Ishikawa (cell line): ENCODE measurements at regions not wholly inside any gene's neighbourhood (a gene's known extent, or its start where the extent isn't known, plus 50 kb on each side); places are given as distances from the start of the nearest gene placed in this dataset.

Experiments
- CEBPB ChIP-seq: IDR thresholded peaks from 2 replicates; pipeline ENCODE4 v1.6.1; 2012
- CREB1 ChIP-seq: IDR thresholded peaks from 2 replicates; pipeline ENCODE4 v1.6.1; 2012; ENCODE audit warnings: low read depth
- EGR1 ChIP-seq: IDR thresholded peaks from 2 replicates; pipeline ENCODE4 v1.6.1; 2012
- EP300 ChIP-seq: IDR thresholded peaks from 2 replicates; pipeline ENCODE4 v1.6.1; 2012; ENCODE audit warnings: borderline replicate concordance
- FOXM1 ChIP-seq: IDR thresholded peaks from 2 replicates; pipeline ENCODE4 v1.6.1; 2012; ENCODE audit warnings: low read depth, borderline replicate concordance
- NFIC ChIP-seq: IDR thresholded peaks from 2 replicates; pipeline ENCODE4 v1.6.1; 2012
- RAD21 ChIP-seq: IDR thresholded peaks from 2 replicates; pipeline ENCODE4 v1.6.1; 2012; ENCODE audit warnings: low read depth
- TAF1 ChIP-seq: IDR thresholded peaks from 2 replicates; pipeline ENCODE4 v1.6.1; 2012; ENCODE audit warnings: low read depth, mild to moderate bottlenecking
- TCF12 ChIP-seq: IDR thresholded peaks from 2 replicates; pipeline ENCODE4 v1.6.1; 2012; ENCODE audit warnings: low read depth
- TEAD4 ChIP-seq: IDR thresholded peaks from 2 replicates; pipeline ENCODE4 v1.6.1; 2012
- YY1 ChIP-seq: IDR thresholded peaks from 2 replicates; pipeline ENCODE4 v1.6.1; 2012; ENCODE audit warnings: low read depth
- ZBTB7A ChIP-seq: IDR thresholded peaks from 2 replicates; pipeline ENCODE4 v1.6.1; 2012; ENCODE audit warnings: low read depth
- TF ChIP-seq, protein P1 (sequence below): IDR thresholded peaks from 2 replicates; pipeline ENCODE4 v1.6.1; 2012
- TF ChIP-seq, protein P2 (sequence below): IDR thresholded peaks from 2 replicates; pipeline ENCODE4 v1.6.1; 2012; ENCODE audit warnings: low read depth, mild to moderate bottlenecking
- TF ChIP-seq, protein P3 (sequence below): IDR thresholded peaks from 2 replicates; pipeline ENCODE4 v1.6.1; 2012

DNA sequence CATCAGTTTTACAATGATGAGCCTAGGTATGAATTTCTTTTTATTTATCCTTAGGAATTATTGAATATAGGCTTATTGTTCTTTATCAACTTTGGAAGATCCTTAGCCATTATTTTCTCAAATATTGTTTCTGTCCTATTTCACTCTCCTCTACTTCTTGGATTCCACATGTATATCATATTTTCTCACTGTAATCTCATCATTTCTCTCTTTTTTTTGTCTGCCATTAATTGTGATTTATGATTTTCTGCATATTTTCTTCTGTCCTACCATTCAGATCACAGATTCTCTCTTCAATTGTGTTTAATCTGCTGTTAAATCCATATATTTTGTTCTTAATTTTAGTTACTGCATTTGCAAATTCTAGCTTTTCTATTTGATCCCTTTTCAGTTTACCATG, 139.8 kb downstream of the ARRDC3 start:
- TF ChIP-seq FOXM1 (no peak), EGR1 (no peak), TEAD4 (no peak), TCF12 (no peak), TAF1 (no peak), NFIC (no peak), CEBPB (no peak), CREB1 (no peak), ZBTB7A (no peak), EP300 (no peak), YY1 (no peak), RAD21 (no peak)
- TF ChIP-seq, protein P1, sequence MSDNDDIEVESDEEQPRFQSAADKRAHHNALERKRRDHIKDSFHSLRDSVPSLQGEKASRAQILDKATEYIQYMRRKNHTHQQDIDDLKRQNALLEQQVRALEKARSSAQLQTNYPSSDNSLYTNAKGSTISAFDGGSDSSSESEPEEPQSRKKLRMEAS: no peak
- TF ChIP-seq, protein P2, sequence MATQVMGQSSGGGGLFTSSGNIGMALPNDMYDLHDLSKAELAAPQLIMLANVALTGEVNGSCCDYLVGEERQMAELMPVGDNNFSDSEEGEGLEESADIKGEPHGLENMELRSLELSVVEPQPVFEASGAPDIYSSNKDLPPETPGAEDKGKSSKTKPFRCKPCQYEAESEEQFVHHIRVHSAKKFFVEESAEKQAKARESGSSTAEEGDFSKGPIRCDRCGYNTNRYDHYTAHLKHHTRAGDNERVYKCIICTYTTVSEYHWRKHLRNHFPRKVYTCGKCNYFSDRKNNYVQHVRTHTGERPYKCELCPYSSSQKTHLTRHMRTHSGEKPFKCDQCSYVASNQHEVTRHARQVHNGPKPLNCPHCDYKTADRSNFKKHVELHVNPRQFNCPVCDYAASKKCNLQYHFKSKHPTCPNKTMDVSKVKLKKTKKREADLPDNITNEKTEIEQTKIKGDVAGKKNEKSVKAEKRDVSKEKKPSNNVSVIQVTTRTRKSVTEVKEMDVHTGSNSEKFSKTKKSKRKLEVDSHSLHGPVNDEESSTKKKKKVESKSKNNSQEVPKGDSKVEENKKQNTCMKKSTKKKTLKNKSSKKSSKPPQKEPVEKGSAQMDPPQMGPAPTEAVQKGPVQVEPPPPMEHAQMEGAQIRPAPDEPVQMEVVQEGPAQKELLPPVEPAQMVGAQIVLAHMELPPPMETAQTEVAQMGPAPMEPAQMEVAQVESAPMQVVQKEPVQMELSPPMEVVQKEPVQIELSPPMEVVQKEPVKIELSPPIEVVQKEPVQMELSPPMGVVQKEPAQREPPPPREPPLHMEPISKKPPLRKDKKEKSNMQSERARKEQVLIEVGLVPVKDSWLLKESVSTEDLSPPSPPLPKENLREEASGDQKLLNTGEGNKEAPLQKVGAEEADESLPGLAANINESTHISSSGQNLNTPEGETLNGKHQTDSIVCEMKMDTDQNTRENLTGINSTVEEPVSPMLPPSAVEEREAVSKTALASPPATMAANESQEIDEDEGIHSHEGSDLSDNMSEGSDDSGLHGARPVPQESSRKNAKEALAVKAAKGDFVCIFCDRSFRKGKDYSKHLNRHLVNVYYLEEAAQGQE: no peak
- TF ChIP-seq, protein P3, sequence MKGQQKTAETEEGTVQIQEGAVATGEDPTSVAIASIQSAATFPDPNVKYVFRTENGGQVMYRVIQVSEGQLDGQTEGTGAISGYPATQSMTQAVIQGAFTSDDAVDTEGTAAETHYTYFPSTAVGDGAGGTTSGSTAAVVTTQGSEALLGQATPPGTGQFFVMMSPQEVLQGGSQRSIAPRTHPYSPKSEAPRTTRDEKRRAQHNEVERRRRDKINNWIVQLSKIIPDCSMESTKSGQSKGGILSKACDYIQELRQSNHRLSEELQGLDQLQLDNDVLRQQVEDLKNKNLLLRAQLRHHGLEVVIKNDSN: no peak

DNA sequence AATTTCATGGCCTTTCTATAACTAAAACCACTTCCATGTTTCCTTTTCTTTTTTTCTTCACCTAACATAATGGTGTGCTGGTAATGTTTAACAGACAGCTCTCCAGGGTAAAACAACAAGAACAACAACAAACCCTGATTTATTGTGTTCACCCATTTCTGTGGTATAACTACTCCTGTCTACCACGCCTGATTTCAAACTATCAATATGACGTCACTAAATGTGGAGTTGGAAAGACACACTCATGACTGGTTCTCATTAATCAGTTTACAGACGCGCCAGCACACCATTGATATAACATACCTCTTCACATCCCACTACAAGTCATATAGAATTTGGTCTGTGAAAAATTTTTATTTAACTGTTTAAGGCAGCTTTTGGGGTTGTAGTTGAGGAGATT, 142.9 kb downstream of the ARRDC3 start:
- TF ChIP-seq TAF1: no peak
- TF ChIP-seq EP300: no peak
- no peak for TF ChIP-seq CEBPB
- TF ChIP-seq RAD21: no peak
- TF ChIP-seq FOXM1: no peak
- TF ChIP-seq, protein P2: no peak
- TF ChIP-seq TEAD4: no peak
- TF ChIP-seq YY1: no peak
- TF ChIP-seq, protein P3: no peak
- no peak for TF ChIP-seq TCF12
- TF ChIP-seq ZBTB7A: no peak

DNA sequence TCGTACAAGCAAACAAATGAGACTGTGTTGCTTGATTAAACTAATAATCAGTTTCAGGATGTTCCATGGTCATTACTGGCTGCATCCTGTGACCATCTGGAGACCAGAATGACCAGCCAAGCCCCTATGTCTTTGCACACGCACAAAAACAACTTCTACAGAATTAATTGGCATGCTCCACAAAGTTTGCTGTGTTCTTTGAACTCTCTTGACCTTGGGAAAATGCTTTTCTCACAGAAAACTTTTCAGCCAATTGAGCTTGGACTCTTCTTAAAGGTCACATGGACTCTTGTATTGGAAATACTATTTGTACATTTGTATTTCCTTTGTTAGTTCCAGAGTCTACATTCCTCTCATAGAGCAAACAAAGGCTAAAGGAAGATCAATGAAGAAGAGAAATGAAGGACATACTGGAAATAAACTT, 147.8 kb downstream of the ARRDC3 start:
- TF ChIP-seq RAD21 (no peak), TEAD4 (no peak), CEBPB (no peak), TAF1 (no peak), ZBTB7A (no peak), NFIC (no peak), EGR1 (no peak), EP300 (no peak), FOXM1 (no peak), YY1 (no peak), CREB1 (no peak), TCF12 (no peak)
- TF ChIP-seq, protein P3: no peak
- TF ChIP-seq, protein P2: no peak
- TF ChIP-seq, protein P1: no peak

DNA sequence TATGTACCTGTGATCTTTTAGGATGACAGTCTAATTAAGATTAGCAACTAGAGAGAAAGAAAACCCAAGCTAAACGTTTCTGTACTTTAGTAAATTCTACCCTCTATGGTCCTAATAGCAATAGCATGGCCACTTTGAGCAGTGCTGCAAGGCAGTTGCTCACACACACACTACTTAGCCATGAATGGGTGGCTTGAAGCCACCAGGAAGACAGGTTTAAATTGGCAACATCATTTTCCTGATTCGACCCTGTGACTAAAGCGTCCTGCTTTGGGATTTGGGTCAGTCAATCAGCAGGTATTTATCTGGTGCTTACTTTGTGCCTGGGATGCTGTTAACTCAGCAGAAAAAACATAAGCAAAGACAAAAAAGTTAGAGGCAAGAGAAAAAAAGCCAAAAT, 150.6 kb downstream of the ARRDC3 start:
- TF ChIP-seq TAF1: no peak
- no peak for TF ChIP-seq EGR1
- no peak for TF ChIP-seq YY1
- no peak for TF ChIP-seq TCF12
- no peak for TF ChIP-seq CEBPB
- TF ChIP-seq, protein P1: no peak
- TF ChIP-seq CREB1: no peak
- no peak for TF ChIP-seq RAD21
- TF ChIP-seq NFIC: no peak
- TF ChIP-seq FOXM1: no peak
